Caco-2 (cell line): ENCODE measurements at regions not wholly inside any gene's neighbourhood (a gene's known extent, or its start where the extent isn't known, plus 50 kb on each side); places are given as distances from the start of the nearest gene placed in this dataset.

ENCODE experiments used
- BruUV-seq: library from RNA; stranded (reverse); fragments of 400-500 nt; replicated peaks from 2 replicates; lab custom pipeline; 2021; lab: Mats Ljungman, UMichigan
- CTCF ChIA-PET: fragments of 300-600 bp; sonication (Branson Sonifier 250); formaldehyde crosslinking; loops from one replicate; lab custom pipeline; 2022; ENCODE audit warnings: antibody characterized with exemption; lab: Charles Lee
- POLR2A ChIA-PET: fragments of 300-600 bp; sonication (Branson Sonifier 250); formaldehyde crosslinking; loops from one replicate; lab custom pipeline; 2022; ENCODE audit warnings: antibody characterized with exemption; lab: Charles Lee
- DNase-seq, 2 experiments: peaks; one replicate each; pipeline versions ENCODE4 v3.0.0 to v3.0.0-alpha.2; 2020 to 2022
- H3K27me3 ChIP-seq: replicated peaks from 2 replicates; pipeline ENCODE4 v1.6.0; 2011; ENCODE audit warnings: low read length; ENCODE audit not compliant: control insufficient read depth, insufficient read depth
- H3K36me3 ChIP-seq: 2 replicates; pipeline ENCODE4 v1.5.1; 2011; ENCODE audit warnings: low read length; ENCODE audit not compliant: control insufficient read depth, insufficient read depth
- H3K4me1 ChIP-seq: fragments of 250-450 bp; sonication (Bioruptor Pico); 2 replicates; pipeline ENCODE4 v1.5.1; 2020; ENCODE audit warnings: mild to moderate bottlenecking
- H3K4me3 ChIP-seq: 2 replicates; pipeline ENCODE4 v1.5.1; 2011; ENCODE audit warnings: low read depth, mild to moderate bottlenecking, control low read depth, low read length
- H3K9me3 ChIP-seq: fragments of 250-450 bp; sonication (Bioruptor Pico); 2 replicates; pipeline ENCODE4 v1.5.1; 2020; ENCODE audit warnings: mild to moderate bottlenecking, moderate library complexity
- H3K27ac Mint-ChIP-seq: one replicate; pipeline ENCODE4 v1.8.0; 2022; ENCODE audit warnings: mixed read lengths; ENCODE audit not compliant: unreplicated experiment
- H3K27me3 Mint-ChIP-seq: one replicate; pipeline ENCODE4 v1.8.0; 2022; ENCODE audit warnings: mixed read lengths; ENCODE audit not compliant: insufficient read depth, unreplicated experiment
- H3K36me3 Mint-ChIP-seq: one replicate; pipeline ENCODE4 v1.8.0; 2022; ENCODE audit warnings: mild to moderate bottlenecking, mixed read lengths; ENCODE audit not compliant: insufficient read depth, unreplicated experiment
- H3K4me1 Mint-ChIP-seq: one replicate; pipeline ENCODE4 v1.8.0; 2022; ENCODE audit warnings: low read depth, mixed read lengths; ENCODE audit not compliant: unreplicated experiment
- H3K4me3 Mint-ChIP-seq: one replicate; pipeline ENCODE4 v1.8.0; 2022; ENCODE audit warnings: mild to moderate bottlenecking, moderate library complexity, mixed read lengths; ENCODE audit not compliant: unreplicated experiment
- H3K9me3 Mint-ChIP-seq: one replicate; pipeline ENCODE4 v1.8.0; 2022; ENCODE audit warnings: mixed read lengths; ENCODE audit not compliant: unreplicated experiment
- CTCF ChIP-seq, 2 experiments: fragments of 200-600 bp in 1 of 2; IDR thresholded peaks; 1 replicate in 1 of 2; 2 replicates in 1 of 2; pipeline versions ENCODE4 v1.5.1 to v1.8.0; 2011 to 2022; ENCODE audit warnings: antibody characterized with exemption in 1 of 2, control low read depth in 1 of 2, inconsistent platforms in 1 of 2, low read depth in 1 of 2, low read length in 1 of 2, mild to moderate bottlenecking in 1 of 2, moderate library complexity in 1 of 2; ENCODE audit not compliant: insufficient read depth in 1 of 2, severe bottlenecking in 1 of 2, unreplicated experiment in 1 of 2
- intact Hi-C: fragments of 100-400 bp; cut with micrococcal nuclease; formaldehyde crosslinking; loops from one replicate; pipeline ENCODE4 v1.10.0; 2022; ENCODE audit not compliant: unreplicated experiment

DNA sequence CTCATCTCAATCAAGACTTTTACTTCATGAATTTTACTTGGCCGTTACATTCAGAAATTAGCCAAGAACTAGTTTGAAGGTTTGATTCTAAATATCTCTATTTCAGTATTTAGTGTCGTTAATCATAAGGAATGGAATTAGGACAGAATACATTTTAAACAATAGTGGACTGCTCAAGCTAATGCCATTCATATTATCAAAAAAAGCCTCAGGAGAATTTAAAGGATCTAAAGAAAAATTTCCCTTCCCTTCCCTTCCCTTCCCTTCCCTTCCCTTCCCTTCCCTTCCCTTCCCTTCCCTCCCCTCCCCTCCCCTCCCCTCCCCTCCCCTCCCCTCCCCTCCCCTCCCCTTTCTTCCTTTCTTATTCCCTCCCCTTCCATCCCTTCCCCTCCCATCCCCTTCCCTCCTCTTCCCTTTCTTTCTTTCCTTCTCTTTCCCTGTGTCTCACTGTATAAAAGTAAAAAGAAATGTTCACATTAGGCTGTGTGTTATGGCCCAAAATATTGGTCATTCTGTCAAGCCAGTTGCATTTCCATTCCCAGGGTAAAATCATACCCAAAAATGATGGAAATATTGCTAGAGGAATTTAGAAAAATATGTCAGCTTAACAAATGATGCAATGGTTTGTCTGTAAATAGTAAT lies 717.8 kb downstream of the LUZP2 start:
- intact Hi-C loops, result no loop called here

GRCh38 chr11:25218036-25218435 lies 721.2 kb downstream of the LUZP2 start:
- H3K4me3 ChIP-seq, result no peak overlapping the region
- intact Hi-C loops, result no loop called here
- no peaks in the 10 kb centered on the region for H3K36me3 Mint-ChIP-seq
- H3K27me3 ChIP-seq, result no peaks in the 10 kb centered on the region
- H3K4me1 Mint-ChIP-seq, result no peaks in the 10 kb centered on the region
- H3K4me1 ChIP-seq, result no peaks in the 10 kb centered on the region
- no peaks in the 10 kb centered on the region for H3K9me3 Mint-ChIP-seq
- TF ChIP-seq CTCF (IDR thresholded peaks at IDR 0.05; ENCODE audit: insufficient read depth in 1 of 2, low read depth in 1 of 2, low read length in 1 of 2, severe bottlenecking in 1 of 2, unreplicated experiment in 1 of 2), result no peak
- H3K36me3 ChIP-seq, result no peaks in the 10 kb centered on the region
- no peak overlapping the region for H3K4me3 Mint-ChIP-seq
- POLR2A ChIA-PET, result no interaction called here
- BruUV-seq, result no TSS peak
- H3K27ac Mint-ChIP-seq, result no peak overlapping the region
- no peaks in the 10 kb centered on the region for H3K27me3 Mint-ChIP-seq
- no peaks in the 10 kb centered on the region for H3K9me3 ChIP-seq
- CTCF ChIA-PET, result no interaction called here
- DNase-seq, result no peak

More for the DNA sequence above, 717.8 kb downstream of the LUZP2 start:
- H3K27ac Mint-ChIP-seq, result no peak overlapping the region
- H3K9me3 Mint-ChIP-seq, result no peaks in the 10 kb centered on the region
- no peak for TF ChIP-seq CTCF (IDR thresholded peaks at IDR 0.05; ENCODE audit: insufficient read depth in 1 of 2, low read depth in 1 of 2, low read length in 1 of 2, severe bottlenecking in 1 of 2, unreplicated experiment in 1 of 2)
- H3K27me3 ChIP-seq, result no peaks in the 10 kb centered on the region
- no peaks in the 10 kb centered on the region for H3K36me3 Mint-ChIP-seq
- no peaks in the 10 kb centered on the region for H3K9me3 ChIP-seq
- BruUV-seq, result no TSS peak
- no peaks in the 10 kb centered on the region for H3K36me3 ChIP-seq
- POLR2A ChIA-PET, result no interaction called here
- H3K4me1 ChIP-seq, result no peaks in the 10 kb centered on the region
- no peaks in the 10 kb centered on the region for H3K4me1 Mint-ChIP-seq
- H3K4me3 ChIP-seq, result no peak overlapping the region
- H3K4me3 Mint-ChIP-seq, result no peak overlapping the region
- CTCF ChIA-PET, result no interaction called here
- DNase-seq, result no peak
- H3K27me3 Mint-ChIP-seq, result no peaks in the 10 kb centered on the region

DNA sequence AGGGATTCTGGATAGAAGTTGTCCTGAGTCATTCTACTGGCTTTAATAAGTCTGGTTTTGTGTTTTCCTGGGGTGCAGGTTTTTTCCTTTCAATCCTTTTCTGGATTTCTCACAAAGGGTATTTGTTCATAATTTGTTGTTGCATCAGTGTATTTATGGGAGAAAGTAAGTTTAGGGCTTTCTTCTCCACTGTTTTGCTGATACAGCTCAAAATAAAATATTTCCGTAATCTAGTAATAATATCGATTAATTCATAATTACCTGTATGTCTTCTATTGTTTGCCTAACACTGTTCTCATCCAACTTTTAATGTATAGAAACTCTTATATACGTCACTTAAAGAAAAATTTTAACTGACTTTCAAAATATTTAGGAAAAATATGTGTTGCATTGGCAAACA lies 728.2 kb downstream of the LUZP2 start:
- no peak overlapping the region for H3K4me3 Mint-ChIP-seq
- no TSS peak for BruUV-seq

More for the DNA sequence above, 728.2 kb downstream of the LUZP2 start:
- POLR2A ChIA-PET, result no interaction called here
- no peaks in the 10 kb centered on the region for H3K27me3 ChIP-seq
- Mint-ChIP-seq H3K4me1 (no peaks in the 10 kb centered on the region), H3K9me3 (no peaks in the 10 kb centered on the region), H3K27ac (no peak overlapping the region), H3K36me3 (no peaks in the 10 kb centered on the region), H3K27me3 (no peaks in the 10 kb centered on the region)
- no peaks in the 10 kb centered on the region for H3K36me3 ChIP-seq
- no peaks in the 10 kb centered on the region for H3K9me3 ChIP-seq
- CTCF ChIA-PET, result no interaction called here
- no peak overlapping the region for H3K4me3 ChIP-seq
- intact Hi-C loops, result no loop called here
- H3K4me1 ChIP-seq, result no peaks in the 10 kb centered on the region
- no peak for TF ChIP-seq CTCF (IDR thresholded peaks at IDR 0.05; ENCODE audit: insufficient read depth in 1 of 2, low read depth in 1 of 2, low read length in 1 of 2, severe bottlenecking in 1 of 2, unreplicated experiment in 1 of 2)
- no peak for DNase-seq
